HEK293T (cell line): ENCODE measurements at regions not wholly inside any gene's neighbourhood (a gene's known extent, or its start where the extent isn't known, plus 50 kb on each side); places are given as distances from the start of the nearest gene placed in this dataset.

Experiments used
- CTCF ChIA-PET: fragments of 350-600 bp; formaldehyde crosslinking; extraction: SDS; loops from one replicate; lab custom pipeline; 2021; ENCODE audit warnings: antibody characterized with exemption, inconsistent platforms; lab: Yijun Ruan, JAX
- POLR2A ChIA-PET: fragments of 350-600 bp; formaldehyde crosslinking; extraction: SDS; loops from one replicate; lab custom pipeline; 2020; ENCODE audit warnings: antibody characterized with exemption, inconsistent platforms; lab: Yijun Ruan, JAX
- DNase-seq: peaks from one replicate; pipeline ENCODE4 v3.0.0; 2012; ENCODE audit warnings: mixed read lengths; ENCODE audit errors: extremely low spot score
- ARNT ChIP-seq: fragments of 450-650 bp; IDR thresholded peaks from 2 replicates; pipeline ENCODE4 v1.6.1; 2017; ENCODE audit warnings: mild to moderate bottlenecking
- BHLHE40 ChIP-seq: fragments of 450-650 bp; IDR thresholded peaks from 2 replicates; pipeline ENCODE4 v1.6.1; 2016; ENCODE audit warnings: mild to moderate bottlenecking, moderate library complexity, borderline replicate concordance
- CTBP1 ChIP-seq: fragments of 450-650 bp; IDR thresholded peaks from 2 replicates; pipeline ENCODE4 v1.6.1; 2016; ENCODE audit warnings: borderline replicate concordance
- ELF4 ChIP-seq: fragments of 450-650 bp; IDR thresholded peaks from 2 replicates; pipeline ENCODE4 v1.6.1; 2017; ENCODE audit warnings: antibody characterized with exemption
- FOXA1 ChIP-seq: fragments of 450-650 bp; IDR thresholded peaks from 2 replicates; pipeline ENCODE4 v1.6.1; 2016; ENCODE audit warnings: mild to moderate bottlenecking
- FOXK2 ChIP-seq: fragments of 450-650 bp; IDR thresholded peaks from 2 replicates; pipeline ENCODE4 v1.6.1; 2016; ENCODE audit warnings: mild to moderate bottlenecking
- FOXM1 ChIP-seq: fragments of 450-650 bp; IDR thresholded peaks from 2 replicates; pipeline ENCODE4 v1.6.1; 2017; ENCODE audit warnings: mild to moderate bottlenecking, borderline replicate concordance
- HDGF ChIP-seq: fragments of 450-650 bp; IDR thresholded peaks from 2 replicates; pipeline ENCODE4 v1.6.1; 2017; ENCODE audit warnings: antibody characterized with exemption, borderline replicate concordance
- L3MBTL2 ChIP-seq: fragments of 450-650 bp; conservative IDR thresholded peaks from 2 replicates; pipeline ENCODE4 v1.6.1; 2016; ENCODE audit warnings: mild to moderate bottlenecking
- LEF1 ChIP-seq: fragments of 450-650 bp; IDR thresholded peaks from 2 replicates; pipeline ENCODE4 v1.6.1; 2017; ENCODE audit warnings: mild to moderate bottlenecking, borderline replicate concordance
- NFRKB ChIP-seq: fragments of 450-650 bp; IDR thresholded peaks from 2 replicates; pipeline ENCODE4 v1.6.1; 2016; ENCODE audit warnings: mild to moderate bottlenecking, moderate library complexity
- SP1 ChIP-seq: fragments of 450-650 bp; IDR thresholded peaks from 2 replicates; pipeline ENCODE4 v1.6.1; 2017
- SUZ12 ChIP-seq: fragments of 450-650 bp; IDR thresholded peaks from 2 replicates; pipeline ENCODE4 v1.6.1; 2016; ENCODE audit warnings: mild to moderate bottlenecking
- TARDBP ChIP-seq: fragments of 450-650 bp; IDR thresholded peaks from 2 replicates; pipeline ENCODE4 v1.6.1; 2016
- ZNF384 ChIP-seq: fragments of 450-650 bp; IDR thresholded peaks from 2 replicates; pipeline ENCODE4 v1.6.1; 2016
- TF ChIP-seq, protein P1 (sequence below): fragments of 450-650 bp; IDR thresholded peaks from 2 replicates; pipeline ENCODE4 v1.6.1; 2016

DNA sequence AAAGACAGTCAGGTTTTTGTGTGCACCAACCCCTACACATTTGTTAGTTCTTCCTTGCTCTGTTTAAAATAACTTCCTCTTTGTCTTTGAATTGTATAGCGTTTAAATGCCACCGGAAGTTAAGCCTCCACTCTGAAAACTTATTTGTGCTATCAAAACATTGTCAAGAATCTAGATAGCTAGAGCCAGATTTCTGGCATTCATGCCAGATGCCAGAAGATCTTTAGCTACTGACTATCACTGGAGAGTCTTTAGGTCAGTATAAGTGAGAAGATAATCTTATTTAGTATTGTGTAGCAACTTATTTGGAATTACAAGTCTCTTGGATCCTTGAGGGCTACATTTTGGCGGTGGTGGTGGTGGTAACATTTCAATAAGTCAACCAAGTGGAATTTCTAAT lies 63.4 kb upstream of the ADAM23 start:
- CTCF ChIA-PET, result interaction anchor here (1.3 kb wide), 1 partner anchor 12 kb away, joined by 3 read pairs; no protein-coding TSS in a partner anchor

DNA sequence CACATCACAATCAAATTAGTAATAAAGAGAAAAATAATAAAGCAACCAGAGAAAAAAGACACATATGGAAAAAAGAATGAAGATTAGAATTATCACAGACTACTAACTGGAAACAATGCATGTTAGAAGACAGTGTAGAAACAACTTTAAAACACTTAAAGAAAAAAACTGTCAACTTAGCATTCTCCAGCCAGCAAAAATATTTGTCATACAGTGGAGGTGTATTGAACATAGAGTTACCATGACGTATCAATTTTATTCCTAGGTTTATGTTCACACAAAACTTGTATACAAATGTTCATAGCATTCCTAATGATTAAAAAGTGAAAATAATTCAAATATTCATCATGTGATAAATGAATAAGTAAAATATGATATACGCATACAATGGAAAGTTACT lies 61.5 kb upstream of the ADAM23 start:
- TF ChIP-seq L3MBTL2 (no peak), LEF1 (no peak), ZNF384 (no peak), NFRKB (no peak), SP1 (no peak), FOXA1 (no peak), HDGF (no peak)
- TF ChIP-seq, protein P1, sequence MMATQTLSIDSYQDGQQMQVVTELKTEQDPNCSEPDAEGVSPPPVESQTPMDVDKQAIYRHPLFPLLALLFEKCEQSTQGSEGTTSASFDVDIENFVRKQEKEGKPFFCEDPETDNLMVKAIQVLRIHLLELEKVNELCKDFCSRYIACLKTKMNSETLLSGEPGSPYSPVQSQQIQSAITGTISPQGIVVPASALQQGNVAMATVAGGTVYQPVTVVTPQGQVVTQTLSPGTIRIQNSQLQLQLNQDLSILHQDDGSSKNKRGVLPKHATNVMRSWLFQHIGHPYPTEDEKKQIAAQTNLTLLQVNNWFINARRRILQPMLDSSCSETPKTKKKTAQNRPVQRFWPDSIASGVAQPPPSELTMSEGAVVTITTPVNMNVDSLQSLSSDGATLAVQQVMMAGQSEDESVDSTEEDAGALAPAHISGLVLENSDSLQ, result no peak
- DNase-seq, result no peak
- ChIA-PET POLR2A (no interaction called here), CTCF (no interaction called here)

More for the DNA sequence above, 63.4 kb upstream of the ADAM23 start:
- TF ChIP-seq BHLHE40 (no peak), FOXK2 (no peak), LEF1 (no peak), NFRKB (no peak), SUZ12 (no peak)
- POLR2A ChIA-PET, result no interaction called here
- no peak for DNase-seq

DNA sequence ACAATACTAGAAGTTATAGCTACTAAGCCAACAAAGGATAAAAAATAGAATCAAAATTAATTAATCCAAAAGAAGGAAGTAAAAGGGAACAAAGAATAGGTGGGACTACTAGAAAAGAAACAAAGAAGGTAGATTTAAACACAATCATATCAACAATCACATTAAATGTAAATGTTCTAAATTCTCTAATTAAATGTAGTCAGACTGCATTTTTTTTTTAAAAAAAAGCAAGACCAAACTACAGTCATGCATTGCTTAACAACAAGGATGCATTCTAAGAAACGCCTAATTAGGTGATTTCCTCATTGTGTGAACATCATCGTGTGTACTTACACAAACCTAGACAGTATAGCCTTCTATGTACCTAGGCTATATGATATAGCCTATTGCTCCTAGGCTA lies 59.7 kb upstream of the ADAM23 start:
- POLR2A ChIA-PET, result no interaction called here
- no peak for DNase-seq
- CTCF ChIA-PET, result no interaction called here
- TF ChIP-seq FOXA1 (no peak), HDGF (no peak), ZNF384 (no peak), ARNT (no peak), ELF4 (no peak), CTBP1 (no peak), FOXM1 (no peak), FOXK2 (no peak), BHLHE40 (no peak), LEF1 (no peak), SUZ12 (no peak), NFRKB (no peak)
- TF ChIP-seq, protein P1, result no peak

DNA sequence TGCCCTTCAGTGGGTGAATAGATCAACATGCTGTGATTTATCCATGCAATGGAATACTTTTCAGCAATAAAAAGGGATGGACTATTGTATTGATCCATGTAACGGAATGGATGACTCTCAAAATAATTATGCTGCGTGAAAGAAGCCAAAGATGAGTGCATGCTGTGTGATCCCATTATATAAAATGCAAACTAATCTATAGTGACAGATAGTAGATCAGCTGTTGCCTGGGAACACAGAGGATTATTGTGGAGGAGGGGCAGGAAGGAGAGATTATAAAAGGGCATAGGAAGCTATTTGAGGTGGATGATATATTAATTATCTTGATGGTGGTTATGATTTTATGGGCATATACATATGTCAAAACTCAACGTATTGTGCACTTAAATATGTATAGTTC lies 55.5 kb upstream of the ADAM23 start:
- DNase-seq, result no peak
- ChIA-PET POLR2A (no interaction called here), CTCF (no interaction called here)
- no peak for TF ChIP-seq FOXM1
- TF ChIP-seq FOXK2, result no peak
- TF ChIP-seq SP1, result no peak

DNA sequence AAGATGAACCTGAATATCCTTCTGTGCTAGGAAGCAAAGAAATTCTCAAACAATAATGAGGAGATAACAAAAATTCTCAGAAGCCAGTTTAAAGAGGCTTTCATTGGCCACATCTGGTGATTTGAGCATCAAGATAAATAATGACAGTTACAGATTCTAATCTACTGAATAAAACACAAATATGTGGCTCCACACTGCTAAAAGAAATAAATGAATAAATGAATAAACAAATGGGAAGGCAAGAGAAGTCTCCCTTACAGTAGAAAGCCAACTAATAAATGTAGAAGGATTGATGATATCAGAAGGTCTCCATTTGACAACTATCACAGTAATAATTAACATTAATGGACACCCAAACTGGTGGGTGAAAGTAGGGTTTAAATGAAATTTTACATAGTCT lies 54.6 kb upstream of the ADAM23 start:
- no peak for DNase-seq
- ChIA-PET POLR2A (no interaction called here), CTCF (no interaction called here)
- TF ChIP-seq, protein P1, result no peak
- TF ChIP-seq HDGF (no peak), SP1 (no peak), FOXK2 (no peak), CTBP1 (no peak), ARNT (no peak), ELF4 (no peak), L3MBTL2 (no peak), ZNF384 (no peak), TARDBP (no peak), LEF1 (no peak), SUZ12 (no peak), FOXA1 (no peak), NFRKB (no peak), FOXM1 (no peak), BHLHE40 (no peak)

DNA sequence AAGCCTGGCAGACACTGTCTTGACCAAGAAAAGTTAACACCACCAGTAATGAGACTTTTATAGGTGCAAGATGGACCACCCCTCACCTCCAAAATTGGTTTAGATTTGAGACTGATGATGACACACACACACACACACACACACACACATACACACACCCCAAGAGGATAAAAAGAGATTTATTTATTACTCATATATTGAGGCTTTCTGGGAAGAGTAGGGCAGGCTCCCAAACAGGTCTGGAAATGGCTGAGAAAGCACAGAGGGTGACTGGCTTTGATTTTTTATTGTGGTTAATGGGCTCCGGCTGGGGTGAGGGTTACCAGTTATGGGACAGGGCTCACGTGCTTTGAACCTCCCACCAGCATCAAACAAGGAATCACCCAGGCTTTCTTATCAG lies 54.2 kb upstream of the ADAM23 start:
- ChIA-PET CTCF (no interaction called here), POLR2A (no interaction called here)
- no peak for DNase-seq
- TF ChIP-seq SP1 (no peak), LEF1 (no peak), FOXA1 (no peak), HDGF (no peak), ARNT (no peak), BHLHE40 (no peak), SUZ12 (no peak), FOXK2 (no peak), CTBP1 (no peak)
- TF ChIP-seq, protein P1, result no peak
